GM21528 (cell line): ENCODE measurements at regions not wholly inside any gene's neighbourhood (a gene's known extent, or its start where the extent isn't known, plus 50 kb on each side); places are given as distances from the start of the nearest gene placed in this dataset.
A peak's percentile ranks its signal among the peaks of the same experiment; 100 is the strongest.

ENCODE experiments used
- ATAC-seq: cut with Tn5 transposase; IDR thresholded peaks from one replicate; pipeline ENCODE4 v1.9.1; 2021; ENCODE audit warnings: mild to moderate bottlenecking, moderate library complexity; ENCODE audit not compliant: unreplicated experiment, low FRiP score

GRCh38 chr12:4109826-4110225 lies 163.7 kb upstream of the CCND2 start:
- no peak for ATAC-seq

GRCh38 chr12:4108803-4109345 lies 164.7 kb upstream of the CCND2 start:
- no peak for ATAC-seq

- no peak for ATAC-seq
These were observed 165.5 kb upstream of the CCND2 start for GRCh38 chr12:4107911-4108697.

- ATAC-seq, result peak; percentile 71
These were observed 166.1 kb upstream of the CCND2 start for GRCh38 chr12:4107436-4107878.

DNA sequence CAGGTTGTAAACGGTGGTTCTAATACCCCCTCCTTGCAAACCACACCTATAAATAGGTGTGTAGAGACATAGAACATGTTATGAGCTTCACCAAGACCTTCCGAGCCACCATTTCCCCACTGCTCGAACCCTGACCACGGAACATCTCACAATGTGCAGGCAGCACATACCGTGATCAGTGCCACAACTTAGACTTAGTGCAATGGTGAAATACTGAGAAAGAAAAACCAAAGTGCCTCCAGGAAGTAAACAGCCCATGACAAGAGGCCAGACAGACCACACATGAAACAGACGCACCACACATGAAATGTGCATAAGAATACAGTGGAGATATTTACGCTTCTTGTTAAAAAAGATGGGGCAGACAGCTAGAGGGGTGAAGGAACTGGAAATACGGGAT lies 166.9 kb upstream of the CCND2 start:
- ATAC-seq, result no peak

GRCh38 chr12:4104722-4105244 lies 168.8 kb upstream of the CCND2 start:
- ATAC-seq, result no peak

- ATAC-seq, result no peak
These were observed 174.3 kb upstream of the CCND2 start for GRCh38 chr12:4099276-4099675.

GRCh38 chr12:4091016-4091743 lies 182.4 kb upstream of the CCND2 start:
- ATAC-seq, result no peak

- no peak for ATAC-seq
These were observed 183.6 kb upstream of the CCND2 start for GRCh38 chr12:4089956-4090355.

GRCh38 chr12:4089121-4089606 lies 184.4 kb upstream of the CCND2 start:
- ATAC-seq, result no peak

GRCh38 chr12:4088451-4088850 lies 185.1 kb upstream of the CCND2 start:
- ATAC-seq, result no peak

GRCh38 chr12:4086481-4086880 lies 187.1 kb upstream of the CCND2 start:
- ATAC-seq, result no peak

DNA sequence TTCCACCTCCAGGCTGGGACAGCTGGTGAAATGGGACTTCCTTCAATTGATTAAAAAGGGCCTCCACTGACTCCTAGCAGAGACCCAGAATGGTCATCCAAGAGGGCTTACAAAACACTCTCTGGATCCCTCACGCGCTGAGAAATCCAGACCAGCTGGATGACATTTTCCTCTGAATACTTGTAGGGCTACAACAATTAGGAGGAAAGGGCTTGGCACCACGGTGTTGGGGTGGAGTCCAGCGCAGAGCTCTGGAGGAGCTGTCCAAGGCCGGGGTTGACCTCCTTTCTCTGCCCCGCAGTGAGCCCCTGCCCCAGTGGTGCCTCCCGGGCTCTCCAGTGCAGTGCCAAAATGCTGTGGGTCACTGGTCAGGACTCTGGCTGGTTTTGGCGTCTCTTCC lies 189.0 kb upstream of the CCND2 start:
- no peak for ATAC-seq

DNA sequence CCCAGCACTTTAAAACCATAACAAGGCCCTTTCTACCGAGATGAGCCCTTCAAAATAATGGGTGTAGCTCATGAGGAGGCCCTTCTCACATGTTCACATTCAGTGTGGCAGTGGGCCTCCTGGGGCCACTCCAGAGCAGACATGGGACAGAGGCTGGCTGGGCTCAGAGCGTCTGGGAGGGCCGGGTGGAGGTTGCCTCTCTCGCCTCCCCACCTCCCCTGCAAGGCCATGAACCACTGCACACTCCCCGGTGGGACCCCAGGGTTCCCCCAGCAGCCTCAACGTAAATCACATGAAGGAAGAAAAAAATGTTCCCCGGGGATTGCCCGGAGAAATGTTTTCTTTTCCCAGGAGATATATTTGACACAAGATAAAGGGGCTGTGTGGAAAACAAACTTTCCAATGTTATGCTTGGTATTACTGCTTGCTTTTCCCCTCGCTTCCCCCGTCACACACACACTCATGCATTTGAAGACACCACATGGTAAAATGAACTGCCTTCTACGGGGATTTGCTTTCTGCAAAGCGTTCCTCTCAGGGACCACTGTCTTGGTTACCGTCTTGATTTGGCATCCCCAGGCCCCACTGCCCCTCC lies 190.7 kb upstream of the CCND2 start:
- ATAC-seq, result no peak

GRCh38 chr12:4080213-4080612 lies 193.3 kb upstream of the CCND2 start:
- no peak for ATAC-seq

DNA sequence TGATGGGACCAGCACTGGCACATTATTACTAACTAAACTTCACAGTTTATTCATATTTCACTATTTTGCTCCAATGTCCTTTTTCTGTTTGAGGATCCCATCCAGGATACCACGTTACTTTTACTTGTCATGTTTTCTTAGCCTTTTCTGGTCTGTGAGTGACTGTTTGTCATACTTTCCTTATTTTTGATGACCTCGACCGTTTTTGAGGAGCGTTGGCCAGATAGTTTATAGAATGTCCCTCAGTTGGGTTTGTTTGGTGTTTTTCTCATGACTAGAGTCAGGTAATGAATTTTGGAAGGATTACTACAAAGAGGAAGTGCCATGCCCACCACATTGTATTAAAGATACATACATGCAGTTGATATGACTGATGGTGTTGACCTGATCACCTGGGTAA lies 199.4 kb upstream of the CCND2 start:
- no peak for ATAC-seq

DNA sequence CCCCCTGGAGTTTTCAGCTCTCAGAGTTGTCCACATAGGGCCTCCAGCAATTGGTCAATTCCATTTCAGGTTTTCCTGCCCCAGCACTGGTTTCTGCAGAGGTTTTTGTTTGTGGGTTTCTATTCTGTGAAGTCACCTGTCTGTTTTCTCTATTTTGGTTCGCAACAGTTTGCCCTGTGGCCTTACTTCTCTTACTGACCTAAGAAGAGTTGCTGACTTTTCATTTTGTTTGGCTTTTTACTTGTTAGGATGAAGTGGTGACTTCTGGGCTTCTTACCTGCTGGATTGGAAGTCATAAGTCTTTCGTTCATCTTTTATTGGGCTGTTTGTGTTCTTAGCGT lies 196.4 kb upstream of the PARP11 start:
- no peak for ATAC-seq

DNA sequence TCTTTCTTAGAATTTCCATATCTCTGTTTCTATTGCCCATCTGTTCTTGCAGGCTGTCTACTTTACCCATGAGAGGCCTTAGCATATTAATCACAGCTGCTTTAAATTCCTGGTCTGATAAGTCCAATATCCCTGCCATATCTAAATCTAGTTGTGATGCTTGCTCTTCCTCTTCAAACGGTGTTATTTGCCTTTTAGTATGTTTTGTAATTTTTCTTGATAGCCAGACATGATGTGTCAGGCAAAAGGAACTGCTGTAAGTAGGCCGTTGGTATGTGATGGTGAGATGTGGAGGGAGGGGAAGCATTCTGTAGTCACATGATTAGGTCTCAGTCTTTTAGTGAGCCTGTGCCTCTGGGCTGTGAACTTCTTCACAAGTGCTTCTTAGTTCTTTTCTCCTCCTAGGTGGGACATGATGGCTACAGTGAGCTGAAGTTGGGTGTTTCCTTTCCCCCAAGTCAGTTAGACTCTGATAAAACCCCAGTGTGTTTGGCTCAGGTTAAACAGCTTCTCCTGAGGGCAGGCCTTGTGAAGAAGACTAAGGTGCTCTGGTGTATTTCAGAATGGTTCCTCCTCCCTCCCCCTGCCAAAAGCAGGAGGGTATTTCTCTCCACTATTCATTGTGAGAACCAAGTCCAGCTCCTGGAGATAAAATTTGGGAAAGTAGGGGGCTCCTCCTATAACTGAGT lies 195.9 kb upstream of the PARP11 start:
- no peak for ATAC-seq

- ATAC-seq, result no peak
These were observed 190.8 kb upstream of the PARP11 start for GRCh38 chr12:4064008-4064407.

GRCh38 chr12:4059898-4060568 lies 186.8 kb upstream of the PARP11 start:
- ATAC-seq, result no peak
